ENCODE measurements at regions not wholly inside any gene's neighbourhood (a gene's known extent, or its start where the extent isn't known, plus 50 kb on each side); places are given as distances from the start of the nearest gene placed in this dataset.

DNA sequence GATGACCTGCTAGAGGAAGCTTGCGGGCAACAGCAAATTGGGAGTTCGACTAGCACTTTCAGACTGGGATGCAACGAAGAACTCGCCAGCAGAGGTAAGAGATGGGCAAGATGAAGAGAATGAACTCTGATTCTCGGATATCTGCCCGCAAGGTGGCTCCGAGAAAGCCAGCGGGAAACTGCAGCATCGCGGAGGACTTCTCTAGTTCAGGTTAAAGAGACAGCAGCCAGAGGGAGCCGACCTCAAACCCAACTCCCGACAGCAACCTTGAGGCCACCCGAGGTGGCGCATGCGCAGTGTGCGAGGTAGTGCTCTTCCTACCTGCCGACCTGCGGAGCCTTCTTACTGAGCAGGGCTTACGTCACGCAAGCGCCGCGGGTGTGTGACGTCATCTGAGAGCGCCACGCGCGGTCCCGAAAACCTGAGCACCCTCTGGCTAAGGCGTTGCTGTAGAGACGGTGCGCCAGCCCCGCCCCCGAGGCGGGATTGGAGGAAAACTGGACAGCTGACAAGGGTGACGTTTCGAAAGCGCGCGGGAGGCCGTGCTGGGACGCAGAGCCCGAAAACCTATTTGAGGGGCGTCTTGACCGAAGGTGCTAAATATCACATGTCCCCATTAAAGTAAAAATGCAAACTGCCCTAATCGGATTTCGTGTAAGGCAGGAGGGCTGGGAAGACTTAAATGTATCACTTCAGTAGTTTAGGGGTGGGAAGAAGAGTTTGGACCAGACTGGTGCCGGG is 110.5 kb upstream of the SLC25A33 start (continued):
- TF ChIP-seq, protein P1, sequence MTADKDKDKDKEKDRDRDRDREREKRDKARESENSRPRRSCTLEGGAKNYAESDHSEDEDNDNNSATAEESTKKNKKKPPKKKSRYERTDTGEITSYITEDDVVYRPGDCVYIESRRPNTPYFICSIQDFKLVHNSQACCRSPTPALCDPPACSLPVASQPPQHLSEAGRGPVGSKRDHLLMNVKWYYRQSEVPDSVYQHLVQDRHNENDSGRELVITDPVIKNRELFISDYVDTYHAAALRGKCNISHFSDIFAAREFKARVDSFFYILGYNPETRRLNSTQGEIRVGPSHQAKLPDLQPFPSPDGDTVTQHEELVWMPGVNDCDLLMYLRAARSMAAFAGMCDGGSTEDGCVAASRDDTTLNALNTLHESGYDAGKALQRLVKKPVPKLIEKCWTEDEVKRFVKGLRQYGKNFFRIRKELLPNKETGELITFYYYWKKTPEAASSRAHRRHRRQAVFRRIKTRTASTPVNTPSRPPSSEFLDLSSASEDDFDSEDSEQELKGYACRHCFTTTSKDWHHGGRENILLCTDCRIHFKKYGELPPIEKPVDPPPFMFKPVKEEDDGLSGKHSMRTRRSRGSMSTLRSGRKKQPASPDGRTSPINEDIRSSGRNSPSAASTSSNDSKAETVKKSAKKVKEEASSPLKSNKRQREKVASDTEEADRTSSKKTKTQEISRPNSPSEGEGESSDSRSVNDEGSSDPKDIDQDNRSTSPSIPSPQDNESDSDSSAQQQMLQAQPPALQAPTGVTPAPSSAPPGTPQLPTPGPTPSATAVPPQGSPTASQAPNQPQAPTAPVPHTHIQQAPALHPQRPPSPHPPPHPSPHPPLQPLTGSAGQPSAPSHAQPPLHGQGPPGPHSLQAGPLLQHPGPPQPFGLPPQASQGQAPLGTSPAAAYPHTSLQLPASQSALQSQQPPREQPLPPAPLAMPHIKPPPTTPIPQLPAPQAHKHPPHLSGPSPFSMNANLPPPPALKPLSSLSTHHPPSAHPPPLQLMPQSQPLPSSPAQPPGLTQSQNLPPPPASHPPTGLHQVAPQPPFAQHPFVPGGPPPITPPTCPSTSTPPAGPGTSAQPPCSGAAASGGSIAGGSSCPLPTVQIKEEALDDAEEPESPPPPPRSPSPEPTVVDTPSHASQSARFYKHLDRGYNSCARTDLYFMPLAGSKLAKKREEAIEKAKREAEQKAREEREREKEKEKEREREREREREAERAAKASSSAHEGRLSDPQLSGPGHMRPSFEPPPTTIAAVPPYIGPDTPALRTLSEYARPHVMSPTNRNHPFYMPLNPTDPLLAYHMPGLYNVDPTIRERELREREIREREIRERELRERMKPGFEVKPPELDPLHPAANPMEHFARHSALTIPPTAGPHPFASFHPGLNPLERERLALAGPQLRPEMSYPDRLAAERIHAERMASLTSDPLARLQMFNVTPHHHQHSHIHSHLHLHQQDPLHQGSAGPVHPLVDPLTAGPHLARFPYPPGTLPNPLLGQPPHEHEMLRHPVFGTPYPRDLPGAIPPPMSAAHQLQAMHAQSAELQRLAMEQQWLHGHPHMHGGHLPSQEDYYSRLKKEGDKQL (CRISPR knock-in tag; IDR thresholded peaks at IDR 0.05; ENCODE audit: low read depth): no peak
- TF ChIP-seq CC2D1A (CRISPR knock-in tag; IDR thresholded peaks at IDR 0.05): no peak
- 0 out of 2 replicates have a peak, but pooled peaks have one; percentile 60 for TF ChIP-seq SMAD9 (CRISPR knock-in tag; IDR thresholded peaks at IDR 0.05)
- no peak for TF ChIP-seq PLRG1 (conservative IDR thresholded peaks at IDR 0.05)
- TF ChIP-seq KMT2A (CRISPR knock-in tag; IDR thresholded peaks at IDR 0.05): peak; percentile 88
- TF ChIP-seq ETV6 (CRISPR knock-in tag; conservative IDR thresholded peaks at IDR 0.05): no peak
- peak; percentile 81; the same call in 1 of the 2 replicates for TF ChIP-seq ZNF572 (CRISPR knock-in tag; IDR thresholded peaks at IDR 0.05)
- TF ChIP-seq, protein P2, sequence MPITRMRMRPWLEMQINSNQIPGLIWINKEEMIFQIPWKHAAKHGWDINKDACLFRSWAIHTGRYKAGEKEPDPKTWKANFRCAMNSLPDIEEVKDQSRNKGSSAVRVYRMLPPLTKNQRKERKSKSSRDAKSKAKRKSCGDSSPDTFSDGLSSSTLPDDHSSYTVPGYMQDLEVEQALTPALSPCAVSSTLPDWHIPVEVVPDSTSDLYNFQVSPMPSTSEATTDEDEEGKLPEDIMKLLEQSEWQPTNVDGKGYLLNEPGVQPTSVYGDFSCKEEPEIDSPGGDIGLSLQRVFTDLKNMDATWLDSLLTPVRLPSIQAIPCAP (CRISPR knock-in tag; IDR thresholded peaks at IDR 0.05; ENCODE audit: low read depth): no peak
- no peak for TF ChIP-seq ZNF772 (CRISPR knock-in tag; IDR thresholded peaks at IDR 0.05)
- TF ChIP-seq NONO (IDR thresholded peaks at IDR 0.05): no peak
- peak; percentile 78 for TF ChIP-seq NONO (CRISPR knock-in tag; conservative IDR thresholded peaks at IDR 0.05)
- peak; percentile 100 for TF ChIP-seq ATF7 (IDR thresholded peaks at IDR 0.05)
- peak; percentile 96 for TF ChIP-seq ATF7 (CRISPR knock-in tag; IDR thresholded peaks at IDR 0.05)
- peak; percentile 53; the same call in 1 of the 2 replicates for TF ChIP-seq YEATS4 (CRISPR knock-in tag; IDR thresholded peaks at IDR 0.05; ENCODE audit: borderline replicate concordance)
- TF ChIP-seq ZNF326 (CRISPR knock-in tag; IDR thresholded peaks at IDR 0.05; ENCODE audit: borderline replicate concordance): no peak
- TF ChIP-seq ZSCAN5A (CRISPR knock-in tag; IDR thresholded peaks at IDR 0.05; ENCODE audit: borderline replicate concordance): no peak; the same call in 1 of the 2 replicates
- 0 out of 2 replicates have a peak, but pooled peaks have one; percentile 31 for TF ChIP-seq TP53 (CRISPR knock-in tag; conservative IDR thresholded peaks at IDR 0.05)
- TF ChIP-seq ZFAT (CRISPR knock-in tag; conservative IDR thresholded peaks at IDR 0.05): no peak
- no peak for TF ChIP-seq ZSCAN12 (CRISPR knock-in tag; IDR thresholded peaks at IDR 0.05)
- TF ChIP-seq POLR2G (IDR thresholded peaks at IDR 0.05; ENCODE audit: low read depth, low read length): peak; percentile 69
- TF ChIP-seq ZNF281 (CRISPR knock-in tag; IDR thresholded peaks at IDR 0.05; ENCODE audit: borderline replicate concordance): no peak
